GM19035 (cell line): ENCODE measurements at regions not wholly inside any gene's neighbourhood (a gene's known extent, or its start where the extent isn't known, plus 50 kb on each side); places are given as distances from the start of the nearest gene placed in this dataset.
A peak's percentile ranks its signal among the peaks of the same experiment; 100 is the strongest.
"Not testable (repeated sequence)": the region's sequence is repeated elsewhere in the genome, so short reads cannot be mapped to it uniquely, and the experiment has no call there.

Experiments used
- ATAC-seq: cut with Tn5 transposase; IDR thresholded peaks from one replicate; pipeline ENCODE4 v1.9.1; 2021; ENCODE audit not compliant: unreplicated experiment

GRCh38 chr5:114957384-114957783, 212.3 kb downstream of the TRIM36 start:
- peak; percentile 64 for ATAC-seq

GRCh38 chr5:114953565-114953964, 216.1 kb downstream of the TRIM36 start:
- no peak for ATAC-seq

GRCh38 chr5:114952876-114953275, 216.8 kb downstream of the TRIM36 start:
- no peak for ATAC-seq

- no peak for ATAC-seq
Measured at GRCh38 chr5:114949756-114950155, 220.0 kb downstream of the TRIM36 start.

- no peak for ATAC-seq
Measured at GRCh38 chr5:114948986-114949621, 220.6 kb downstream of the TRIM36 start.

- ATAC-seq: no peak
Measured at GRCh38 chr5:114948363-114948762, 221.3 kb downstream of the TRIM36 start.

GRCh38 chr5:114940709-114941108, 229.0 kb downstream of the TRIM36 start:
- ATAC-seq: no peak

GRCh38 chr5:114935490-114935889, 234.2 kb downstream of the TRIM36 start:
- ATAC-seq: no peak

GRCh38 chr5:114928644-114929462, 240.9 kb downstream of the TRIM36 start:
- ATAC-seq: no peak

- ATAC-seq: no peak
Measured at GRCh38 chr5:114924769-114925168, 244.9 kb downstream of the TRIM36 start.

GRCh38 chr5:114912189-114912920, 257.4 kb downstream of the TRIM36 start:
- ATAC-seq: no peak

GRCh38 chr5:114910727-114911126, 259.0 kb downstream of the TRIM36 start:
- no peak for ATAC-seq

- ATAC-seq: no peak
Measured at GRCh38 chr5:114909424-114909823, 260.3 kb downstream of the TRIM36 start.

- ATAC-seq: no peak
Measured at GRCh38 chr5:114903767-114904166, 265.9 kb downstream of the TRIM36 start.

GRCh38 chr5:114898602-114899001, 271.1 kb downstream of the TRIM36 start:
- ATAC-seq: no peak

- no peak for ATAC-seq
Measured at GRCh38 chr5:114883675-114884074, 286.0 kb downstream of the TRIM36 start.

GRCh38 chr5:114859438-114859735, 310.3 kb downstream of the TRIM36 start:
- ATAC-seq: no peak

- ATAC-seq: no peak
Measured at GRCh38 chr5:114858665-114859437, 310.9 kb downstream of the TRIM36 start.

- ATAC-seq: no peak
Measured at GRCh38 chr5:114857941-114858551, 311.7 kb downstream of the TRIM36 start.

GRCh38 chr5:114844711-114845110, 325.0 kb downstream of the TRIM36 start:
- ATAC-seq: not testable (repeated sequence)

- ATAC-seq: no peak
Measured at GRCh38 chr5:114839360-114839759, 330.3 kb downstream of the TRIM36 start.
